Upper lobe of left lung (tissue), 6 donors: ENCODE measurements at regions not wholly inside any gene's neighbourhood (a gene's known extent, or its start where the extent isn't known, plus 50 kb on each side); places are given as distances from the start of the nearest gene placed in this dataset.

Source experiments
- ATAC-seq, 2 donors: fragments of 200-7000 bp; cut with Tn5 transposase; one replicate each; pipeline ENCODE4 v1.9.1; 2022; ENCODE audit warnings: mild to moderate bottlenecking in 2 of 2, moderate library complexity in 2 of 2; ENCODE audit not compliant: low FRiP score in 2 of 2
- DNase-seq, 2 donors: peaks; one replicate each; pipeline ENCODE4 v3.0.0-alpha.2; 2019 to 2020
- H3K27ac ChIP-seq, 4 donors: fragments of 200-600 bp; sonication (generic); one replicate each; pipeline ENCODE4 v1.5.1; 2016 to 2019
- H3K27me3 ChIP-seq, 4 donors: fragments of 200-600 bp; sonication (generic); one replicate each; pipeline ENCODE4 v1.5.1; 2017 to 2019
- H3K36me3 ChIP-seq, 4 donors: fragments of 200-600 bp; sonication (generic); one replicate each; pipeline ENCODE4 v1.5.1; 2016 to 2019
- H3K4me1 ChIP-seq, 4 donors: fragments of 200-600 bp; sonication (generic); one replicate each; pipeline ENCODE4 v1.5.1; 2018 to 2019
- H3K4me3 ChIP-seq, 4 donors: fragments of 200-600 bp; sonication (generic); one replicate each; pipeline ENCODE4 v1.5.1; 2017 to 2019; ENCODE audit warnings: mild to moderate bottlenecking in 2 of 4, moderate library complexity in 1 of 4
- H3K9me3 ChIP-seq, 4 donors: fragments of 200-600 bp; sonication (generic); one replicate each; pipeline ENCODE4 v1.5.1; 2018 to 2019
- CTCF ChIP-seq, 6 experiments: fragments of 450-650 bp in 4 of 6; fragments of 200-600 bp in 2 of 6; sonication (generic) in 2 of 6; IDR thresholded peaks; one replicate each; pipeline ENCODE4 v1.5.1; 2016 to 2019; ENCODE audit warnings: antibody characterized with exemption in 6 of 6
- EP300 ChIP-seq, 4 donors: sonication (generic); formaldehyde crosslinking; IDR thresholded peaks; one replicate each; pipeline ENCODE4 v1.5.1; 2017; ENCODE audit warnings: antibody characterized with exemption in 4 of 4, control low read depth in 2 of 4
- POLR2A ChIP-seq, 4 donors: fragments of 450-650 bp; IDR thresholded peaks; one replicate each; pipeline ENCODE4 v1.5.1; 2016 to 2017; ENCODE audit warnings: antibody characterized with exemption in 4 of 4, mild to moderate bottlenecking in 2 of 4
- POLR2AphosphoS5 ChIP-seq, 2 donors: sonication (generic); formaldehyde crosslinking; IDR thresholded peaks; one replicate each; pipeline ENCODE4 v1.5.1; 2017; ENCODE audit warnings: antibody characterized with exemption in 2 of 2
- WGBS, 2 donors: methylation state at CpG; one replicate each; pipeline ENCODE4 v1.1.5; 2017 to 2018; 5-methylcytosine and 5-hydroxymethylcytosine counted together
- donor health status: DM: no; HTN: no; CAD: no; lungs with moderate emphysema.
- donor health status: DM: no; HTN: yes; CAD: no; lungs with severe emphysema.

- ATAC-seq: no peak
- TF ChIP-seq POLR2AphosphoS5 (IDR thresholded peaks at IDR 0.05): no peak
- no peak for TF ChIP-seq POLR2A (IDR thresholded peaks at IDR 0.05)
- TF ChIP-seq CTCF (IDR thresholded peaks at IDR 0.05): no peak
- no peak for TF ChIP-seq EP300 (IDR thresholded peaks at IDR 0.05)
- Histone ChIP-seq H3K9me3 (no peaks in the 10 kb centered on the region), H3K36me3 (no peaks in the 10 kb centered on the region), H3K27me3 (no peaks in the 10 kb centered on the region), H3K27ac (no peak overlapping the region), H3K4me1 (no peaks in the 10 kb centered on the region), H3K4me3 (no peak overlapping the region)
- WGBS, 2 donors: 77 to 100% methylated on average over 2 to 7 of the region's 9 CpGs
- DNase-seq: peak in 1 of 2 donors; percentile 49
Measured at GRCh38 chr11:70810133-70810532, 411.8 kb downstream of the CTTN start.

- DNase-seq (peak in 1 of 2 donors; percentile 20), ATAC-seq (no peak)
- H3K4me1 ChIP-seq: no peaks in the 10 kb centered on the region
- H3K9me3 ChIP-seq: no peaks in the 10 kb centered on the region
- H3K27me3 ChIP-seq: no peaks in the 10 kb centered on the region
- no peak overlapping the region for H3K4me3 ChIP-seq
- no peaks in the 10 kb centered on the region for H3K36me3 ChIP-seq
- no peak overlapping the region for H3K27ac ChIP-seq
- TF ChIP-seq POLR2AphosphoS5 (IDR thresholded peaks at IDR 0.05): no peak
- TF ChIP-seq CTCF (IDR thresholded peaks at IDR 0.05): no peak
- no peak for TF ChIP-seq POLR2A (IDR thresholded peaks at IDR 0.05)
- no peak for TF ChIP-seq EP300 (IDR thresholded peaks at IDR 0.05)
- WGBS, 2 donors: 91 to 97% methylated on average over 5 to 8 of the region's 8 CpGs
Measured at GRCh38 chr11:70810681-70811080, 412.4 kb downstream of the CTTN start.

GRCh38 chr11:70811483-70811882 lies 413.2 kb downstream of the CTTN start:
- WGBS, 2 donors: 73 to 96% methylated on average over 1 of the region's 1 CpG
- TF ChIP-seq CTCF (IDR thresholded peaks at IDR 0.05): no peak
- no peak for TF ChIP-seq POLR2A (IDR thresholded peaks at IDR 0.05)

GRCh38 chr11:70811915-70812314 lies 413.6 kb downstream of the CTTN start:
- TF ChIP-seq POLR2A (IDR thresholded peaks at IDR 0.05): no peak
- no peak for TF ChIP-seq POLR2AphosphoS5 (IDR thresholded peaks at IDR 0.05)
- no peak for TF ChIP-seq EP300 (IDR thresholded peaks at IDR 0.05)
- no peak for TF ChIP-seq CTCF (IDR thresholded peaks at IDR 0.05)
- no peaks in the 10 kb centered on the region for H3K9me3 ChIP-seq
- no peaks in the 10 kb centered on the region for H3K4me1 ChIP-seq
- H3K27me3 ChIP-seq: no peaks in the 10 kb centered on the region
- WGBS, 2 donors: 84 to 87% methylated on average over 4 of the region's 4 CpGs
- DNase-seq: no peak
- ATAC-seq: no peak
- H3K36me3 ChIP-seq: no peaks in the 10 kb centered on the region
- no peak overlapping the region for H3K4me3 ChIP-seq
- no peak overlapping the region for H3K27ac ChIP-seq

More at GRCh38 chr11:70811483-70811882, 413.2 kb downstream of the CTTN start:
- ATAC-seq: no peak
- Histone ChIP-seq H3K4me3 (no peak overlapping the region), H3K27ac (no peak overlapping the region), H3K27me3 (no peaks in the 10 kb centered on the region), H3K36me3 (no peaks in the 10 kb centered on the region), H3K4me1 (no peaks in the 10 kb centered on the region), H3K9me3 (no peaks in the 10 kb centered on the region)
- DNase-seq: no peak

- WGBS, 2 donors: 91 to 100% methylated on average over 3 to 4 of the region's 4 CpGs
- DNase-seq (peak in 1 of 2 donors; percentile 22), ATAC-seq (no peak)
- H3K4me3 ChIP-seq: no peak overlapping the region
- H3K27me3 ChIP-seq: no peaks in the 10 kb centered on the region
- no peaks in the 10 kb centered on the region for H3K36me3 ChIP-seq
- TF ChIP-seq POLR2A (IDR thresholded peaks at IDR 0.05) (no peak), POLR2AphosphoS5 (IDR thresholded peaks at IDR 0.05) (no peak), EP300 (IDR thresholded peaks at IDR 0.05) (no peak), CTCF (IDR thresholded peaks at IDR 0.05) (no peak)
- no peaks in the 10 kb centered on the region for H3K4me1 ChIP-seq
- no peak overlapping the region for H3K27ac ChIP-seq
- H3K9me3 ChIP-seq: no peaks in the 10 kb centered on the region
Measured at GRCh38 chr11:70812472-70812871, 414.1 kb downstream of the CTTN start.
